SIG-M5 treated with dmso at 0.1 percent for 504 hours (cell line): ENCODE measurements at regions not wholly inside any gene's neighbourhood (a gene's known extent, or its start where the extent isn't known, plus 50 kb on each side); places are given as distances from the start of the nearest gene placed in this dataset.
"Not testable (repeated sequence)": the region's sequence is repeated elsewhere in the genome, so short reads cannot be mapped to it uniquely, and the experiment has no call there.

Experiments
- DNase-seq: peaks from one replicate; lab custom pipeline; 2025; ENCODE audit not compliant: unreplicated experiment; lab: John Stamatoyannopoulos, UW

- DNase-seq = no peak
Observed at GRCh38 chr14:87443787-87444186, 549.2 kb downstream of the GALC start.

DNA sequence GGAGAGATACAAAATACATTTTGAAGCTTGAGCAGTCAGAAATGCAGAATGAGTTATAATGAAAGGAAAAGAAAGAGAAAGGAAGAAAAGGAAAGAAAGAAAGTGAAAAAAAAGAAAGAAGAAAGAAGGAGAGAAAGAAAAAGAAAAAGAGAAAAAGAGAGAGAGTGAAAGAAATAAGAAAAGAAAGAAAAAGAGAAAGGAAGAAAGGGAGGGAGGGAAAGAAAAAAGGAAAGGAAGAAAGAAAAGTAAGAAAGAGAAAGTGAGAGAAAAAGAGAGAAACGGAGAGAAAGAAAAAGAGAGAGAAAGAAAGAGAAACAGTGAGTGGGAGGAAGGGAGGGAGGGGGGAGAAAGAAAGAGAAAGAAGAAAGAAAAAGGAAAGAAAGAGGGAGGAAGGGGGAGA lies 549.9 kb downstream of the GALC start:
- DNase-seq = no peak

GRCh38 chr14:87437158-87437557 lies 555.8 kb downstream of the GALC start:
- DNase-seq = no peak

DNA sequence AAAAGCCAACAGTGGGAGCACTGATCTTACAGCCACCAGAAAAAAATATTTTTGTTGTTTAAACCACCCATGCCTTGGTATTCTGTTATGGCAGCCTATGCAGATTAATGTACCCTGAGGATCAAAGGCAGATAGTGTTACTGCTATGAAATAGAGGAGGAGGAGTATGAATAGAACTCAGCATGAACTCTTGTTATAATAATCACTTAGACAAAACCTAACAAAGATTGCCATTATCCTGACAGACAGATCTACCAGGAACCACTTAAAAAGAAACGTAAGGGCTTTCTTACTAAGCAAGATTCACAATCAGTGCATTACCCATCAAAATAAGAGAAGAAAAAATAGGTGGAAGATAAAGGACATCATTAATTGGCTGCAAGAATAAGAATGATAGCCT lies 558.3 kb downstream of the GALC start:
- no peak for DNase-seq

DNA sequence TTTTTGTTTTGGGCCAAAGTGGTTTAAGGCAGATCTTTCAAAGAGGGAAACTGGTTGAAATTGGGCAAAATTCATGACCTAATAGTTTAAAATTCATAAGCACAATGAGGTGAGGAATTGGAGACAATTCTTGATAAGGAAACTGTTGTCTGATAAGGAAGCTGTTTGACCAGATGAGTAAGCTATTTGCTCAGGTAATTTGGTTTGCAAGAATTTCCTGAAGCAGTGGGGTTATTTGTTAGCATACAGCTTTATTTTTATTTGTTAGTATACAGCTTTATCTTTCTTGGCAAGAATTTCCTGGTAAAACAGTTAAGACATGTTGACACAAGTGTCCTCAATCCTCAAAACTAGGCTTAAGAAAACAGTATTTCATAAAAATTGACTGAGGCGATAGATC lies 559.0 kb downstream of the GALC start:
- DNase-seq = no peak

GRCh38 chr14:87432698-87433097 lies 560.3 kb downstream of the GALC start:
- no peak for DNase-seq

GRCh38 chr14:87430810-87431209 lies 562.2 kb downstream of the GALC start:
- no peak for DNase-seq

DNA sequence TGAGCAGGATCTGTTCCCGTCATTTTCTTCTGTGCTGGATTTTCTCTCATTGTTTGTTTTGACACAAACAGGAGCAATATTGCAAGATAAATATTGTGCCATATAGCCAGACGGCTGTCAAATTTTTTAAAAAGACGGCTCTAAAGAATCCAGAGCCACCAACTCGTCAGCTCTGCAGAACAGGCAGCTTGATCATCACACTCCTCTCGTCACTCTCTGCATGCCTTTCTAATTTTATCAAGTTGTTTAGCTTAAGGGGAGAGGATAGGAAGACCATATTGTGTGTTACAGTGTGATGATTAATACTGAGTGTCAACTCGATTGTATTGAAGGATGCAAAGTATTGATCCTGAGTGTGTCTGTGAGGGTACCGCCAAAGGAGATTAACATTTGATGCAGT lies 562.8 kb downstream of the GALC start:
- no peak for DNase-seq

DNA sequence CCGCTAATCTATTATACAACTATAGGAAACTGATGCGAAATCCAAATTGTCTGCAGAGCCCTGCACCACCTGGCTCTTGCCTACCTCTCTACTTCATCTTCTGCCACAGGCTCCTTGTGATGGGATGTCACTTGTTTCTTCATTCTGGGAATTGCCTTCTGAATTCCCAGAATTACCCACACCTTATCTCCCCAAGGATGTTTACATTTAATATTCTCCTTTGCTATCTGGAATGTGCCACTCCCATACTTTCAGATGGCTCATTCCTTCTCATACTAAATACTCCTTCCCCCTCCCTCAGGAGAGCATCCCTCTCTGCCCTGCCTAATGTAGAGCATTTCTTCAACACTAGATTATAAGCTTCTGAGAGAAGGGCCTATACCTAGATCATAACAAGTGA lies 573.1 kb downstream of the GALC start:
- no peak for DNase-seq

DNA sequence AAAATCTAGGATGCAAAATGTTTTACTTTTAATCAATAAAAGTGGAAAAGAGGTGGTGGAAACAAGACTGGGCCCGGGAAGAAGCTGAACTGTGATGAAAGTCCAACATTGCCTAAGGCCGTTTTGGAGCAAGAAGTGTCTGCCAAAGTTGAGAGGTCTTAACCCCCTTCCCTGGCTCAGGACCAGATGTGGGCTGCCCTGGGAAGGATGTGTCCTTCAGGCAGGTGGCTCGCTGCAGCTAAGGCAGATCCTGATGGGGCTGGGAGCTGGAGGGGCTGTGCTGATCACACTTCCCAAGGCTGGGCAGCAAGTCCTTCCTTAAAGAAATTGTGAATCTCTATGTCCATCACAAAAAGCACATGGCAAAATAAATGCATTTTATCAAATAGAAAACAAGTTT lies 581.6 kb downstream of the GALC start:
- no peak for DNase-seq

DNA sequence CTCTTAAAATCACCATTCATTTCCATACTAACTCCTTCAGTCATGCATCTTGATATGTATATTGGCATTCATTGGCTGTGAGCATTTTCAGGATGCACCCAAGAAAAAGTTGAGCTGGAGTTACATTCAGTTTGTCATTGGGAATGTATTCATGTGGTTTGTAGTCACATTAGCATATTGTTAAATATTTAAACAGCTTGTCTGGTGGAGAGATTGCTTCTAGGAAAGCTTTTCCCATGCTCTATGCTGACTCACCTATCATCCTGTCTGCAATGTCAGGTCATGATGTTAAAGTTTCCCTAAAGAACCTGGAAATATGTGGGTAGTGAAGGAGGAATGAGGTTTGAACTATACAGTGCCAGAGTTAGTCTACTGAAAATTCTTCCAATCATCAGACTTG lies 583.6 kb downstream of the GALC start:
- DNase-seq = no peak

GRCh38 chr14:87407344-87407743 lies 585.6 kb downstream of the GALC start:
- DNase-seq = no peak

DNA sequence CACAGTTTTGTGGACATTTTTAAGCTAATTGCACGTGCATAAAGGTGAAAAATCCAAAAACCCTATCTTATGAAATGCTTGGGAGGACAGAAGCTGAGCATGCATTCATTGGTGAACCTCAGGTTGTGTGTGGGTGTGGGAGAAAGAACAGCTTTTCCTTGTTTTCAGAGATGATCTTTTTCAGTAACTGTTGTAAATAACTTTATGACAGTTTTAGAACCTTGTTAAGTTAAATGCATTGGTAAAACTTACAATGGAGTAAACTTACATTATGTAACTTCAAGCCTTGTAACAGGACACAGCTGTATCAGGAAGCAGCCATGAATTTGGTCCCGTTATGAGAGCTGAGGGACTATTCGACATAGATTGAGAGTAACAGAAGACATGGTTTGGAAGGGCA lies 587.4 kb downstream of the GALC start:
- no peak for DNase-seq

- DNase-seq = peak; percentile 13
Observed at GRCh38 chr14:87397499-87397898, 595.5 kb downstream of the GALC start.

DNA sequence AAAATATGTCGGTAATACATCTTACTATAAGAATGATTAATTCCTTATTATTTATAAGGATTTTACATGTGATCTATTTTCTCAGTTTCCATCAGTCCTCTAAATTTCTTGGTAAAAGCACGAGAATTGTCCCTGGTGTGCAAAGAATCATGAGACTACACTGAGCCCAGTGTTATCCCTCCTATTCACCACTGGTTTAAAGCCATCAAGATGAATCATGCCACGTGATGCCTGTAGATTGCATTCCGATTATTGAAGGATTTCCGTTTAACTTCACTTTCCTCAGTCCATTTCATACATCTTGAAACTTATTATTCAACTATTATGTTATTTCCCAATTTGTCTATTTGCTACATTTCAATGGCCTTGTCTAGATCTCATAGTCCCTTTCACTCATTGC lies 601.9 kb downstream of the GALC start:
- no peak for DNase-seq

DNA sequence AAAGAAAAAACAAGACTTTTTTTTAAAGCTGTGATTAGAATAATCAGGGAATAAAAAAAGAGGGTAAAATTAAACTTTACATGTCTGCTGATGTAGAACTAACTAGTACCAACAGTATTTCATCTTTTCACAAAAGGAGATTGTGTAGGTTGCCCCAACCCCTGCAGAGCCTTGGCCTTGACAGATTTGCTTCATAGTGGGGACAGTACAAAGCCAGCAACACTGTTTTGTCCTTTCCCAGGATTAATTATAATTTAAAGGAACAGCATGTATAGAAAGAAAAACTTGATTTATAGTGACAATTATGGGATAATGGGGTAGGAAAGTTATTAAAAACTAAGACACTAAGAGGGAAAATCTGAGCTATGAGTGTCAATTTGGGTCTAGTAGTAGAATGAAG lies 604.0 kb downstream of the GALC start:
- DNase-seq = no peak

DNA sequence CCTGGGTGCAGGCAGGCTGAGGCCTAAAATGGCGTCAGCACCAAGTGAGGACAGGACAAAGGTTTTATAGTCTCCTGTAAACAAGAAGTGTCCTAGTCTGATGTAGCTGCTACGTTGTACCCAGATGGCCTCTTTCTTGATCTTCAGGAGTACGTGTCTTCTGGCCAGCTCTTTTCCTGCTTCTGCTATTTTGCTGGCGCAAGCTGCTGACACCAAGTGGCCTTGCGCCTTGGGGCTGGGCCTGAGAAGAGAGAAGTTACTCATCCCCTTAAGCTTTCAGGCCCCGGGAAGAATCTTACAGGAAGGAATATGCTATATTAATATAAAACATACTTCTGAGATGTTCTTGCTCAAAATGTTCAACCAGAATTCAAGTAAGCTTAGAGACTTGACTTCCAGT lies 605.2 kb downstream of the GALC start:
- no peak for DNase-seq

DNA sequence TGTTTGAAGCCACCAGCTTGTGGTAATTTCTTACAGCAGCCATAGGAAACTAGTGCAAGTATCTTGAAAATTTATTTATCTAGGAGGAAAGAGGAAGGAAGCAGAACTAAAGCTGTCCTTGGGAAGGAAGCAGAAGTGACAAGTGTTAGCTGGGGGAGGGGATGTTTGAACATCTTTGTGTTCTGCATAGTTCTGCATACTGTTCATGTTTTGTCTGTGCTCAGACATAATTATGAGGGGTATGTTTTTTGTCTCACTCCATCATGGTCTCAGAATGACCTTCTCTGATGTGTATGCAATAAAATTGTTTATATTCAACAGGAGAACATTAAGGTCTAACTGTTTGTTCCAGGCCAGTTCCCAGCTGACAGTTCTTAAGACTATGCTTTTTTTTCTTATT lies 606.5 kb downstream of the GALC start:
- DNase-seq = peak; percentile 52

DNA sequence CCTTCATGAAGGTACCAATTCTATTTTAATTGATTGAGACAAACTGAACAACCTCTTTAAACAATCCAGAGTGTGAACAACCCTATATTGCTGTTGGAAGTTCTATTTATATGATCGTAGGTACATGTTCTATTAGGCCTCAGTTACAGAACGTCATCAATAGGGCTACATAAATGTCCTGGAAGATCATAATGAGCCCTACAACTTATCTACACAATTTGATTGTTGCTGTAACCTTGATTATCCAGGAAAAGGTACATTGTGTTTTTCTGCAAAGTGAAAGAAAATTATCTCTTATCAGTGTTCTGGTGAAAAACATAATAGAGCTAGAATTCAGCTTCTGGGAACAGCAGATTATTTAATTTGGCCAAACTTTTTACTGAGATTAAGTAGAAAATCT lies 612.9 kb downstream of the GALC start:
- no peak for DNase-seq

- no peak for DNase-seq
Observed at GRCh38 chr14:87368751-87369150, 624.2 kb downstream of the GALC start.

- not testable (repeated sequence) for DNase-seq
Observed at GRCh38 chr14:87360246-87360645, 632.7 kb downstream of the GALC start.

DNA sequence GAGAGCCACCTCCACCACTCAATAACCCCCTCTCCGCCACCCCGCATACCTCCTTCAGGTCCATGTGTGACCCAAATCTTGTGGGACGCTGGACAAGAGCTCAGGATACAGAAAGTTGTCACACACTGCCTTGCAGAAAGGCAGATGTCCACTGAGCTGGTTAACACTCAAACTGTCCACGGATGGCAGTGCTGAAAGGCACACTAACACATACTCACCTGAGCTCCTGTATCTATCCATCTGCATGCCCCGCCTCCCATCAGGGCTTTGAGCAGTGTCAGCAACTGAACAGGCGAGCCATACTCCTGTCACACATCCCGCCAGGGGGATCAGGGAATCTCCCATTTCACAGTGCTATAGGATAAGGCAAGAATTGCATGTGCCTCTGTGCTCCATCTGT lies 642.0 kb downstream of the GALC start:
- DNase-seq = no peak

DNA sequence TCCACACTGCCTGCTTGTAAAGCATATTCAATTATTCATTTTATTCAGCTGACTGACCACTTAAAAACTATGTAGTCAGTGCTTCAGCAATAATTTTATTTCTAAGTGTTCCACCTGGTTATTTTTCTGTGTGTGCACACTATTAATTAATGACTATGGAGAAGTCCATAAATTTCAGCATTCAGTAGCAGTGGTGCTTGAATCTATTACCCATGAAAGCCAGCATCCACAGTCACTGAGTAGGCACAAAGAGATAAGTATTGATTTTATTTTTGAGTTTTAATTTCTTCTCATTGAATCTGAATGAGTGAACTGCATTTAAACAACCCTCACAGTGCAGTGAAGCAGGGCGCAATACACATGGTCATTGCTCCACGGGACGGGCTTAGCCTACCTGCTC lies 643.1 kb downstream of the GALC start:
- no peak for DNase-seq

- no peak for DNase-seq
Observed at GRCh38 chr14:87343652-87344051, 649.3 kb downstream of the GALC start.
